ENCODE measurements at regions not wholly inside any gene's neighbourhood (a gene's known extent, or its start where the extent isn't known, plus 50 kb on each side); places are given as distances from the start of the nearest gene placed in this dataset.

- no peak for TF ChIP-seq CTCF (IDR thresholded peaks at IDR 0.05)
- no peak for TF ChIP-seq POLR2A (IDR thresholded peaks at IDR 0.05)
Observed at GRCh38 chr9:32172256-32172655, 212.2 kb upstream of the ACO1 start.

Measured in lower leg skin (tissue), 3 donors.